SK-N-MC (cell line): ENCODE measurements at regions not wholly inside any gene's neighbourhood (a gene's known extent, or its start where the extent isn't known, plus 50 kb on each side); places are given as distances from the start of the nearest gene placed in this dataset.

Experiments used
- EZH2 ChIP-seq: fragments of 200-600 bp; sonication (generic); IDR thresholded peaks from one replicate; pipeline ENCODE4 v1.6.1; 2017; ENCODE audit warnings: antibody characterized with exemption
- POLR2AphosphoS5 ChIP-seq: IDR thresholded peaks from 2 replicates; pipeline ENCODE4 v1.6.1; 2012; ENCODE audit warnings: mild to moderate bottlenecking, low read depth, low read length, borderline replicate concordance

DNA sequence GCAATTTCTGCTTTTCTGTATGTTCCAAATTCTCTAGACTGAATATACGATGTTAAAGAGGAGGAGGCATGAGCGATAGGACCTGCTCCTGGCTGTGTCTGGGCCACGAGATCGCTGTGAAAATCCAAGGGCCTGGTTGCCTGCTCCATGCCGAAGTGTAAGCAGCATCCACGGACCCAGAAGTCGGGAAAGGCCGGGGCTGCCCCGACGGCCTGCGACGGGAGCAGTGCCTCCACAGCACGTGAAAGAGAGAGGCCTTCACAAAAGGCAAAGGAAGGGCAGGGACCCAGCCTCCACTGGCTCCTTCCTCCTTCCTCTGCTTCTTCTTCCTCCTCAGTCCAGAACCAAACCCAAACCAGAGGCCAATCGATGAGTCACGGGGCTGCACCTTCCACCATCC lies 122.9 kb upstream of the MGMT start:
- TF ChIP-seq EZH2 (no peak), POLR2AphosphoS5 (no peak)
